ENCODE measurements at regions not wholly inside any gene's neighbourhood (a gene's known extent, or its start where the extent isn't known, plus 50 kb on each side); places are given as distances from the start of the nearest gene placed in this dataset.

- no peak overlapping the region for H3K27ac ChIP-seq
- TF ChIP-seq ZFX (IDR thresholded peaks at IDR 0.05) (no peak), CTCF (conservative IDR thresholded peaks at IDR 0.05) (no peak)
These were observed 139.2 kb upstream of the SYT6 start for GRCh38 chr1:114292835-114293234.

- no peak for TF ChIP-seq ZFX (IDR thresholded peaks at IDR 0.05)
- no peak for TF ChIP-seq CTCF (conservative IDR thresholded peaks at IDR 0.05)
- no peak overlapping the region for H3K27ac ChIP-seq
These were observed 138.5 kb upstream of the SYT6 start for GRCh38 chr1:114292194-114292593.

GRCh38 chr1:114290776-114291175 lies 137.1 kb upstream of the SYT6 start:
- H3K27ac ChIP-seq: no peak overlapping the region
- no peak for TF ChIP-seq ZFX (IDR thresholded peaks at IDR 0.05)

- no peak overlapping the region for H3K27ac ChIP-seq
- TF ChIP-seq CTCF (conservative IDR thresholded peaks at IDR 0.05) (no peak), ZFX (IDR thresholded peaks at IDR 0.05) (no peak)
These were observed 136.7 kb upstream of the SYT6 start for GRCh38 chr1:114290341-114290740.

- no peak for TF ChIP-seq ZFX (IDR thresholded peaks at IDR 0.05)
- no peak for TF ChIP-seq CTCF (conservative IDR thresholded peaks at IDR 0.05)
- H3K27ac ChIP-seq: no peak overlapping the region
These were observed 136.2 kb upstream of the SYT6 start for GRCh38 chr1:114289824-114290223.

GRCh38 chr1:114289306-114289705 lies 135.6 kb upstream of the SYT6 start:
- no peak for TF ChIP-seq ZFX (IDR thresholded peaks at IDR 0.05)
- no peak for TF ChIP-seq CTCF (conservative IDR thresholded peaks at IDR 0.05)
- H3K27ac ChIP-seq: no peak overlapping the region

- H3K27ac ChIP-seq: no peak overlapping the region
- TF ChIP-seq ZFX (IDR thresholded peaks at IDR 0.05) (no peak), CTCF (conservative IDR thresholded peaks at IDR 0.05) (no peak)
These were observed 133.3 kb upstream of the SYT6 start for GRCh38 chr1:114286960-114287359.

- TF ChIP-seq CTCF (conservative IDR thresholded peaks at IDR 0.05): no peak
- no peak for TF ChIP-seq ZFX (IDR thresholded peaks at IDR 0.05)
- no peak overlapping the region for H3K27ac ChIP-seq
These were observed 132.5 kb upstream of the SYT6 start for GRCh38 chr1:114286179-114286578.

All from C4-2B (cell line).